Adrenal gland (tissue), 9 donors: ENCODE measurements at regions not wholly inside any gene's neighbourhood (a gene's known extent, or its start where the extent isn't known, plus 50 kb on each side); places are given as distances from the start of the nearest gene placed in this dataset.
"Not testable (repeated sequence)": the region's sequence is repeated elsewhere in the genome, so short reads cannot be mapped to it uniquely, and the experiment has no call there.

Experiments used
- DNase-seq, 7 donors: peaks; one replicate each; pipeline ENCODE4 v3.0.0-alpha.2; 2019 to 2020
- H3K27ac ChIP-seq, 5 donors: fragments of 200-600 bp; sonication (generic) in 4 of 5; 1 replicate in 3 of 5; 2 replicates in 2 of 5; pipeline versions ENCODE4 v1.5.1 to v1.8.0; 2016 to 2020; ENCODE audit warnings: mild to moderate bottlenecking in 1 of 5
- H3K27me3 ChIP-seq: fragments of 200-600 bp; 2 replicates; pipeline ENCODE4 v1.8.0; 2021
- H3K36me3 ChIP-seq, 2 donors: fragments of 200-600 bp; replicated peaks in 1 of 2; 1 replicate in 1 of 2; 2 replicates in 1 of 2; pipeline versions ENCODE4 v1.5.1 to v1.8.0; 2018 to 2022
- H3K4me1 ChIP-seq, 2 donors: fragments of 200-600 bp; replicated peaks in 1 of 2; 1 replicate in 1 of 2; 2 replicates in 1 of 2; pipeline versions ENCODE4 v1.5.1 to v1.8.0; 2018 to 2021
- H3K4me3 ChIP-seq, 4 donors: fragments of 200-600 bp; sonication (generic) in 3 of 4; one replicate each; pipeline ENCODE4 v1.5.1; 2016 to 2018
- H3K9me3 ChIP-seq, 3 donors: fragments of 200-600 bp; sonication (generic) in 1 of 3; replicated peaks in 1 of 3; 1 replicate in 2 of 3; 2 replicates in 1 of 3; pipeline versions ENCODE4 v1.5.1 to v1.8.0; 2016 to 2021
- POLR2A ChIP-seq, 2 donors: fragments of 450-650 bp; IDR thresholded peaks; one replicate each; pipeline ENCODE4 v1.6.1; 2017; ENCODE audit warnings: antibody characterized with exemption in 2 of 2, mild to moderate bottlenecking in 2 of 2, moderate library complexity in 1 of 2
- WGBS, 4 donors: extraction: QIAGEN DNeasy Blood & Tissue Kit in 2 of 4; methylation state at CpG; one replicate each; pipeline versions ENCODE4 v1.1.5 to v1.1.7; 2013 to 2017; 5-methylcytosine and 5-hydroxymethylcytosine counted together
- intact Hi-C, 2 donors: fragments of 100-400 bp; cut with DNase I; formaldehyde crosslinking; loops; one replicate each; pipeline versions ENCODE4 v1.14.1 to v1.15.0; 2022 to 2023
- TF ChIP-seq, protein P1 (sequence below), 6 experiments: fragments of 450-650 bp in 4 of 6; fragments of 200-600 bp in 2 of 6; sonication (generic) in 1 of 6; IDR thresholded peaks; 1 replicate in 5 of 6; 2 replicates in 1 of 6; pipeline versions ENCODE4 v1.5.1 to v1.8.0; 2016 to 2021; ENCODE audit warnings: antibody characterized with exemption in 6 of 6, mild to moderate bottlenecking in 2 of 6, moderate library complexity in 1 of 6
- donor health status: healthy with polysubstance abuse.
- donor health status: Bipolar disorder and iron deficiency.
- donor health status: DM: yes; HTN: yes; CAD: no.
- donor health status: DM: no; HTN: no; CAD: no.
- donor health status: DM: no; HTN: no; CAD: no.

GRCh38 chr16:66245072-66245471 lies 121.4 kb upstream of the CDH5 start:
- H3K4me1 ChIP-seq: peaks cover 0 to 4% of the 10 kb centered on the region in 2 donors
- H3K9me3 ChIP-seq: no peaks in the 10 kb centered on the region
- no peaks in the 10 kb centered on the region for H3K27me3 ChIP-seq
- TF ChIP-seq POLR2A (IDR thresholded peaks at IDR 0.05): no peak
- TF ChIP-seq, protein P1, sequence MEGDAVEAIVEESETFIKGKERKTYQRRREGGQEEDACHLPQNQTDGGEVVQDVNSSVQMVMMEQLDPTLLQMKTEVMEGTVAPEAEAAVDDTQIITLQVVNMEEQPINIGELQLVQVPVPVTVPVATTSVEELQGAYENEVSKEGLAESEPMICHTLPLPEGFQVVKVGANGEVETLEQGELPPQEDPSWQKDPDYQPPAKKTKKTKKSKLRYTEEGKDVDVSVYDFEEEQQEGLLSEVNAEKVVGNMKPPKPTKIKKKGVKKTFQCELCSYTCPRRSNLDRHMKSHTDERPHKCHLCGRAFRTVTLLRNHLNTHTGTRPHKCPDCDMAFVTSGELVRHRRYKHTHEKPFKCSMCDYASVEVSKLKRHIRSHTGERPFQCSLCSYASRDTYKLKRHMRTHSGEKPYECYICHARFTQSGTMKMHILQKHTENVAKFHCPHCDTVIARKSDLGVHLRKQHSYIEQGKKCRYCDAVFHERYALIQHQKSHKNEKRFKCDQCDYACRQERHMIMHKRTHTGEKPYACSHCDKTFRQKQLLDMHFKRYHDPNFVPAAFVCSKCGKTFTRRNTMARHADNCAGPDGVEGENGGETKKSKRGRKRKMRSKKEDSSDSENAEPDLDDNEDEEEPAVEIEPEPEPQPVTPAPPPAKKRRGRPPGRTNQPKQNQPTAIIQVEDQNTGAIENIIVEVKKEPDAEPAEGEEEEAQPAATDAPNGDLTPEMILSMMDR (IDR thresholded peaks at IDR 0.05): no peak
- no peak overlapping the region for H3K4me3 ChIP-seq
- no peak overlapping the region for H3K27ac ChIP-seq
- no peak for DNase-seq
- intact Hi-C loops: no loop called here
- no peaks in the 10 kb centered on the region for H3K36me3 ChIP-seq
- WGBS, 4 donors: 81 to 92% (median 86%) methylated on average over 8 of the region's 8 CpGs

- DNase-seq: no peak
- WGBS, 4 donors: 90 to 96% (median 91%) methylated on average over 9 of the region's 9 CpGs
Observed at GRCh38 chr16:66242672-66243071, 123.8 kb upstream of the CDH5 start.

GRCh38 chr16:66242206-66242605 lies 124.3 kb upstream of the CDH5 start:
- H3K27me3 ChIP-seq, intact Hi-C loops, H3K36me3 ChIP-seq, H3K4me1 ChIP-seq, H3K4me3 ChIP-seq, H3K27ac ChIP-seq, DNase-seq, H3K9me3 ChIP-seq: not testable (repeated sequence)
- 56 to 67% (median 61%) methylated on average over 6 of the region's 6 CpGs for WGBS, 4 donors

More at GRCh38 chr16:66242672-66243071, 123.8 kb upstream of the CDH5 start:
- no peak overlapping the region for H3K27ac ChIP-seq
- H3K27me3 ChIP-seq: no peaks in the 10 kb centered on the region
- no peak overlapping the region for H3K4me3 ChIP-seq
- H3K36me3 ChIP-seq: no peaks in the 10 kb centered on the region
- peaks cover 0 to under 1% of the 10 kb centered on the region in 2 donors for H3K4me1 ChIP-seq
- intact Hi-C loops: no loop called here
- TF ChIP-seq, protein P1 (IDR thresholded peaks at IDR 0.05): no peak
- no peak for TF ChIP-seq POLR2A (IDR thresholded peaks at IDR 0.05)
- no peaks in the 10 kb centered on the region for H3K9me3 ChIP-seq

DNA sequence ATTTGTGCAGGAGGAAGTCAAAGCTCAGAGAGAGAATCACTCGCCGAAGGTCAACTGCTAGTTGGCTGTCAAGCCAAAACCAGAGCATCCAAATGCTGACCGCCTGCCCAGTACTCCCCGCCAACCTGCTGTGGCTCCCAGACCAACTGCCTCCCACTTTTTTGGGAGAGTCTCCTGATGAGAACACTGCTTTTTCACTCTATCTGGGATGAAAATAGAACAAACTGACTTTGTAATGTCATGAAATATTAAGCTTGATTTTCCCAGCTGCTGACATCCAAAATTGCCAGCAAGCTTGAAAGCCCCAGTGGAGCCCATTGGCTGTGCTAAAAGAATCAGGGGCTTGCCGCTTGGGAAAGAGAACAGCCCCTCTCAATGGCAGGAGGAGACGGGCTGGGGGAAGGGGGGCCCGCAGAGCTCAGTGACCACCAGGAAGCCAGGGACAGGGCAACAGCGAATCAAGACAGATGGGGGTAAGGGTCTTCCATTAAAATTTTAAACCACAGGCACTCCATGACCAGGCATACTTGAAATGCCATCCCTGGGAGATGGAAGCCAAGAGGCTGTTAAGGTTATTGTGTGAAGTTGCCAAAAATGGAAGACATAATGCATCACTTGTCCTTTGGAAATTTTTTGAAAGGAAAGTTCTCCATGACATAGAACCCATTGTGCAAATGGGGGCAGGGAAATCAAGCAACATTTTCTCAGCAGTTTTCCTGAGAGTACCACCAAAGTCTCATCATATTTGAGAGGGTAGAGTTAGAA lies 125.7 kb upstream of the CDH5 start:
- Histone ChIP-seq H3K9me3 (no peaks in the 10 kb centered on the region), H3K4me1 (no peaks in the 10 kb centered on the region), H3K4me3 (no peak overlapping the region), H3K27ac (no peak overlapping the region), H3K36me3 (no peaks in the 10 kb centered on the region), H3K27me3 (no peaks in the 10 kb centered on the region)
- WGBS, 4 donors: 75 to 81% (median 78%) methylated on average over 6 to 8 of the region's 8 CpGs
- TF ChIP-seq POLR2A (IDR thresholded peaks at IDR 0.05): no peak
- TF ChIP-seq, protein P1 (IDR thresholded peaks at IDR 0.05): no peak
- DNase-seq: no peak
- intact Hi-C loops: no loop called here

- intact Hi-C loops: no loop called here
- Histone ChIP-seq H3K27me3 (no peaks in the 10 kb centered on the region), H3K4me3 (no peak overlapping the region), H3K36me3 (no peaks in the 10 kb centered on the region), H3K9me3 (no peaks in the 10 kb centered on the region), H3K27ac (no peak overlapping the region), H3K4me1 (no peaks in the 10 kb centered on the region)
- 76 to 85% (median 80%) methylated on average over 4 to 6 of the region's 6 CpGs for WGBS, 4 donors
- DNase-seq: no peak
- TF ChIP-seq, protein P1 (IDR thresholded peaks at IDR 0.05): no peak
- no peak for TF ChIP-seq POLR2A (IDR thresholded peaks at IDR 0.05)
Observed at GRCh38 chr16:66240088-66240487, 126.4 kb upstream of the CDH5 start.
